Endothelial cell of umbilical vein (primary cell): ENCODE measurements at regions not wholly inside any gene's neighbourhood (a gene's known extent, or its start where the extent isn't known, plus 50 kb on each side); places are given as distances from the start of the nearest gene placed in this dataset.

Experiments
- BruUV-seq: library from RNA; stranded (reverse); fragments of 400-500 nt; replicated peaks from 2 replicates; lab custom pipeline; 2021; lab: Mats Ljungman, UMichigan
- CTCF ChIA-PET: fragments of 300-600, 350-600 bp; sonication (Branson Sonifier 250); formaldehyde crosslinking; loops from one replicate; lab custom pipeline; 2021; ENCODE audit warnings: antibody characterized with exemption, inconsistent platforms; lab: Charles Lee
- POLR2A ChIA-PET: fragments of 300-600, 350-600 bp; sonication (Branson Sonifier 250); formaldehyde crosslinking; loops from one replicate; lab custom pipeline; 2021; ENCODE audit warnings: antibody characterized with exemption, inconsistent platforms; lab: Charles Lee
- DNase-seq: peaks from one replicate; pipeline ENCODE4 v3.0.0-alpha.2; 2011; ENCODE audit warnings: low read depth, low spot score
- FAIRE-seq: peaks from 2 replicates; lab custom pipeline; 2011; peaks lifted over from hg19 to GRCh38; lab: Jason Lieb, UNC
- H2AFZ ChIP-seq: 2 replicates; pipeline ENCODE4 v1.6.0; 2012; ENCODE audit warnings: low read depth, low read length, control low read depth, inconsistent platforms
- H3K27ac ChIP-seq: 2 replicates; pipeline ENCODE4 v1.5.1; 2011; ENCODE audit warnings: low read depth, mild to moderate bottlenecking, control low read depth, low read length, moderate library complexity; ENCODE audit not compliant: insufficient read depth
- H3K27me3 ChIP-seq, 2 experiments: 2 replicates each; pipeline versions ENCODE4 v1.6.0 to v1.6.1; 2011; ENCODE audit warnings: low read length in 2 of 2, mixed read lengths in 1 of 2; ENCODE audit not compliant: control insufficient read depth in 2 of 2, insufficient read depth in 2 of 2
- H3K36me3 ChIP-seq, 2 experiments: 2 replicates in 1 of 2; 3 replicates in 1 of 2; pipeline ENCODE4 v1.5.1; 2011; ENCODE audit warnings: low read length in 2 of 2, mild to moderate bottlenecking in 1 of 2, moderate library complexity in 1 of 2; ENCODE audit not compliant: control insufficient read depth in 2 of 2, insufficient read depth in 2 of 2; ENCODE audit errors: extremely low read depth in 1 of 2
- H3K4me1 ChIP-seq: 3 replicates; pipeline ENCODE4 v1.5.1; 2011; ENCODE audit warnings: mild to moderate bottlenecking, low read length; ENCODE audit not compliant: control insufficient read depth, insufficient read depth; ENCODE audit errors: extremely low read depth
- H3K4me2 ChIP-seq: 2 replicates; pipeline ENCODE4 v1.6.1; 2011; ENCODE audit warnings: low read length, control low read depth, mixed read lengths; ENCODE audit not compliant: insufficient read depth
- H3K4me3 ChIP-seq, 3 experiments: fragments of 200-600 bp in 1 of 3; sonication (generic), shearing (Covaris generic) in 1 of 3; replicated peaks in 1 of 3; 2 replicates each; pipeline ENCODE4 v1.5.1; 2011 to 2016; ENCODE audit warnings: control low read depth in 3 of 3, low read length in 3 of 3, mild to moderate bottlenecking in 2 of 3, inconsistent platforms in 1 of 3, low read depth in 1 of 3, moderate library complexity in 1 of 3; ENCODE audit not compliant: insufficient read depth in 1 of 3
- H3K79me2 ChIP-seq: 2 replicates; pipeline ENCODE4 v1.6.0; 2012; ENCODE audit warnings: low read length, inconsistent platforms; ENCODE audit not compliant: control insufficient read depth, insufficient read depth
- H3K9ac ChIP-seq: replicated peaks from 2 replicates; pipeline ENCODE3; 2011; ENCODE audit warnings: low read length, control low read depth; ENCODE audit not compliant: insufficient read depth; ENCODE audit errors: extremely low read depth
- H3K9me1 ChIP-seq: replicated peaks from 3 replicates; pipeline ENCODE4 v1.6.0; 2011; ENCODE audit warnings: mild to moderate bottlenecking, low read length; ENCODE audit not compliant: control insufficient read depth, insufficient read depth; ENCODE audit errors: extremely low read depth
- H3K9me3 ChIP-seq: replicated peaks from 2 replicates; pipeline ENCODE4 v1.5.1; 2012; ENCODE audit warnings: low read length, inconsistent platforms; ENCODE audit not compliant: control insufficient read depth, insufficient read depth
- H4K20me1 ChIP-seq: replicated peaks from 2 replicates; pipeline ENCODE3; 2011; ENCODE audit warnings: mild to moderate bottlenecking, low read length; ENCODE audit not compliant: control insufficient read depth, insufficient read depth; ENCODE audit errors: extremely low read depth
- EZH2 ChIP-seq: IDR thresholded peaks from 2 replicates; pipeline ENCODE4 v1.6.1; 2012; ENCODE audit warnings: borderline replicate concordance, low read depth, mild to moderate bottlenecking, moderate library complexity, low read length, inconsistent platforms; ENCODE audit not compliant: severe bottlenecking
- FOS ChIP-seq: IDR thresholded peaks from 2 replicates; pipeline ENCODE4 v1.6.1; 2011; ENCODE audit warnings: mild to moderate bottlenecking, low read length, moderate library complexity, borderline replicate concordance; ENCODE audit not compliant: insufficient read depth
- GATA2 ChIP-seq: IDR thresholded peaks from 2 replicates; pipeline ENCODE4 v1.7.0; 2011; ENCODE audit warnings: low read depth, mild to moderate bottlenecking, moderate library complexity, mixed read lengths, low read length; ENCODE audit not compliant: insufficient read length, insufficient read depth
- JUN ChIP-seq: IDR thresholded peaks from 2 replicates; pipeline ENCODE4 v1.6.1; 2011; ENCODE audit warnings: borderline replicate concordance, low read depth; ENCODE audit not compliant: insufficient read length, insufficient read depth
- MAX ChIP-seq: IDR thresholded peaks from 2 replicates; pipeline ENCODE4 v1.6.1; 2011; ENCODE audit not compliant: insufficient read depth, insufficient read length
- MYC ChIP-seq: IDR thresholded peaks from one replicate; pipeline ENCODE4 v1.6.1; 2011; ENCODE audit warnings: mild to moderate bottlenecking, low read depth, low read length
- POLR2A ChIP-seq: IDR thresholded peaks from 2 replicates; pipeline ENCODE4 v1.6.1; 2012; ENCODE audit warnings: low read depth, mild to moderate bottlenecking, control low read depth, low read length
- POLR2AphosphoS5 ChIP-seq: IDR thresholded peaks from 2 replicates; pipeline ENCODE4 v1.6.1; 2012; ENCODE audit warnings: low read depth, mild to moderate bottlenecking, control low read depth, low read length, moderate library complexity; ENCODE audit not compliant: insufficient read depth
- dilution Hi-C: fragments of 300-500 bp; cut with MboI; formaldehyde crosslinking; loops from one replicate; pipeline ENCODE4 v1.15.0; 2019; ENCODE audit warnings: low sequenced_read_pairs; ENCODE audit not compliant: extremely low pct_ligation_motif_present
- intact Hi-C: fragments of 100-400 bp; cut with micrococcal nuclease; formaldehyde crosslinking; loops from one replicate; pipeline ENCODE4 v1.10.0; 2022
- TF ChIP-seq, protein P1 (sequence below), 2 donors: IDR thresholded peaks; 1 replicate in 1 of 2; 2 replicates in 1 of 2; pipeline ENCODE4 v1.5.1; 2011; ENCODE audit warnings: low read length in 2 of 2, mild to moderate bottlenecking in 2 of 2, moderate library complexity in 2 of 2, control low read depth in 1 of 2, inconsistent platforms in 1 of 2, low read depth in 1 of 2; ENCODE audit not compliant: insufficient read depth in 1 of 2; ENCODE audit errors: extremely low read depth in 1 of 2

- dilution Hi-C loops = no loop called here
- Histone ChIP-seq H3K9me1 (no peaks in the 10 kb centered on the region), H3K27me3 (no peaks in the 10 kb centered on the region), H3K9me3 (no peaks in the 10 kb centered on the region), H4K20me1 (no peaks in the 10 kb centered on the region), H3K36me3 (no peaks in the 10 kb centered on the region), H3K4me3 (no peak overlapping the region), H3K79me2 (no peaks in the 10 kb centered on the region), H3K4me2 (no peak overlapping the region), H3K9ac (no peak overlapping the region), H2AFZ (no peak overlapping the region), H3K27ac (no peak overlapping the region), H3K4me1 (no peaks in the 10 kb centered on the region)
- no TSS peak for BruUV-seq
- CTCF ChIA-PET = no interaction called here
- TF ChIP-seq POLR2A (no peak), MAX (no peak), FOS (no peak)
- FAIRE-seq (no peak), DNase-seq (no peak)
- intact Hi-C loops = no loop called here
- POLR2A ChIA-PET = no interaction called here
Measured at GRCh38 chr1:191358724-191359123, 799.5 kb upstream of the RGS18 start.

- Histone ChIP-seq H3K79me2 (no peaks in the 10 kb centered on the region), H3K9me3 (no peaks in the 10 kb centered on the region), H4K20me1 (no peaks in the 10 kb centered on the region), H3K4me2 (no peak overlapping the region), H3K4me3 (no peak overlapping the region), H3K9ac (no peak overlapping the region), H3K36me3 (no peaks in the 10 kb centered on the region), H3K9me1 (no peaks in the 10 kb centered on the region), H3K27me3 (no peaks in the 10 kb centered on the region), H3K4me1 (no peaks in the 10 kb centered on the region), H2AFZ (no peak overlapping the region), H3K27ac (no peak overlapping the region)
- no peak for TF ChIP-seq JUN
- no peak for TF ChIP-seq EZH2
- no peak for TF ChIP-seq POLR2AphosphoS5
- TF ChIP-seq MAX = no peak
- no peak for TF ChIP-seq FOS
- no peak for TF ChIP-seq MYC
- no peak for TF ChIP-seq GATA2
- no peak for TF ChIP-seq POLR2A
- TF ChIP-seq, protein P1, sequence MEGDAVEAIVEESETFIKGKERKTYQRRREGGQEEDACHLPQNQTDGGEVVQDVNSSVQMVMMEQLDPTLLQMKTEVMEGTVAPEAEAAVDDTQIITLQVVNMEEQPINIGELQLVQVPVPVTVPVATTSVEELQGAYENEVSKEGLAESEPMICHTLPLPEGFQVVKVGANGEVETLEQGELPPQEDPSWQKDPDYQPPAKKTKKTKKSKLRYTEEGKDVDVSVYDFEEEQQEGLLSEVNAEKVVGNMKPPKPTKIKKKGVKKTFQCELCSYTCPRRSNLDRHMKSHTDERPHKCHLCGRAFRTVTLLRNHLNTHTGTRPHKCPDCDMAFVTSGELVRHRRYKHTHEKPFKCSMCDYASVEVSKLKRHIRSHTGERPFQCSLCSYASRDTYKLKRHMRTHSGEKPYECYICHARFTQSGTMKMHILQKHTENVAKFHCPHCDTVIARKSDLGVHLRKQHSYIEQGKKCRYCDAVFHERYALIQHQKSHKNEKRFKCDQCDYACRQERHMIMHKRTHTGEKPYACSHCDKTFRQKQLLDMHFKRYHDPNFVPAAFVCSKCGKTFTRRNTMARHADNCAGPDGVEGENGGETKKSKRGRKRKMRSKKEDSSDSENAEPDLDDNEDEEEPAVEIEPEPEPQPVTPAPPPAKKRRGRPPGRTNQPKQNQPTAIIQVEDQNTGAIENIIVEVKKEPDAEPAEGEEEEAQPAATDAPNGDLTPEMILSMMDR (IDR thresholded peaks at IDR 0.05; ENCODE audit: extremely low read depth in 1 of 2, insufficient read depth in 1 of 2, low read depth in 1 of 2, low read length in 2 of 2) = no peak
- BruUV-seq = no TSS peak
- DNase-seq (no peak), FAIRE-seq (no peak)
- ChIA-PET CTCF (no interaction called here), POLR2A (no interaction called here)
- dilution Hi-C loops = no loop called here
- intact Hi-C loops = no loop called here
Measured at GRCh38 chr1:191366686-191367085, 791.6 kb upstream of the RGS18 start.
